Uterus (tissue), 3 donors: ENCODE measurements at regions not wholly inside any gene's neighbourhood (a gene's known extent, or its start where the extent isn't known, plus 50 kb on each side); places are given as distances from the start of the nearest gene placed in this dataset.
"Not testable (repeated sequence)": the region's sequence is repeated elsewhere in the genome, so short reads cannot be mapped to it uniquely, and the experiment has no call there.

ENCODE experiments used
- DNase-seq, 2 donors: peaks; one replicate each; pipeline ENCODE4 v3.0.0-alpha.2; 2019 to 2020
- H3K27ac ChIP-seq, 2 donors: fragments of 200-600 bp; sonication (generic); 1 replicate in 1 of 2; 2 replicates in 1 of 2; pipeline ENCODE4 v1.5.1; 2016 to 2018
- H3K27me3 ChIP-seq, 2 donors: fragments of 200-600 bp; sonication (generic); one replicate each; pipeline ENCODE4 v1.5.1; 2018 to 2019; ENCODE audit warnings: control low read depth in 1 of 2
- H3K36me3 ChIP-seq, 2 donors: fragments of 200-600 bp; sonication (generic); one replicate each; pipeline ENCODE4 v1.5.1; 2019; ENCODE audit warnings: control low read depth in 1 of 2
- H3K4me1 ChIP-seq, 2 donors: fragments of 200-600 bp; sonication (generic); one replicate each; pipeline ENCODE4 v1.5.1; 2018 to 2019; ENCODE audit warnings: control low read depth in 1 of 2
- H3K4me3 ChIP-seq, 2 donors: fragments of 200-600 bp; sonication (generic); 1 replicate in 1 of 2; 2 replicates in 1 of 2; pipeline ENCODE4 v1.5.1; 2018 to 2019; ENCODE audit warnings: mild to moderate bottlenecking in 1 of 2
- H3K9me3 ChIP-seq, 2 donors: fragments of 200-600 bp; sonication (generic); one replicate each; pipeline ENCODE4 v1.5.1; 2019; ENCODE audit warnings: control low read depth in 1 of 2
- POLR2A ChIP-seq, 2 donors: fragments of 450-650 bp; IDR thresholded peaks; one replicate each; pipeline ENCODE4 v1.6.1; 2016; ENCODE audit warnings: antibody characterized with exemption in 2 of 2, mild to moderate bottlenecking in 1 of 2, moderate library complexity in 1 of 2
- intact Hi-C: fragments of 100-400 bp; cut with DNase I; formaldehyde crosslinking; loops from one replicate; pipeline ENCODE4 v1.15.1; 2023; ENCODE audit warnings: low total_unique reads
- TF ChIP-seq, protein P1 (sequence below), 4 experiments: fragments of 200-600 bp in 2 of 4; fragments of 450-650 bp in 2 of 4; sonication (generic) in 2 of 4; IDR thresholded peaks; one replicate each; pipeline ENCODE4 v1.5.1; 2016 to 2019; ENCODE audit warnings: antibody characterized with exemption in 4 of 4, mild to moderate bottlenecking in 2 of 4, moderate library complexity in 1 of 4
- donor health status: DM: yes; HTN: yes; CAD: no.

DNA sequence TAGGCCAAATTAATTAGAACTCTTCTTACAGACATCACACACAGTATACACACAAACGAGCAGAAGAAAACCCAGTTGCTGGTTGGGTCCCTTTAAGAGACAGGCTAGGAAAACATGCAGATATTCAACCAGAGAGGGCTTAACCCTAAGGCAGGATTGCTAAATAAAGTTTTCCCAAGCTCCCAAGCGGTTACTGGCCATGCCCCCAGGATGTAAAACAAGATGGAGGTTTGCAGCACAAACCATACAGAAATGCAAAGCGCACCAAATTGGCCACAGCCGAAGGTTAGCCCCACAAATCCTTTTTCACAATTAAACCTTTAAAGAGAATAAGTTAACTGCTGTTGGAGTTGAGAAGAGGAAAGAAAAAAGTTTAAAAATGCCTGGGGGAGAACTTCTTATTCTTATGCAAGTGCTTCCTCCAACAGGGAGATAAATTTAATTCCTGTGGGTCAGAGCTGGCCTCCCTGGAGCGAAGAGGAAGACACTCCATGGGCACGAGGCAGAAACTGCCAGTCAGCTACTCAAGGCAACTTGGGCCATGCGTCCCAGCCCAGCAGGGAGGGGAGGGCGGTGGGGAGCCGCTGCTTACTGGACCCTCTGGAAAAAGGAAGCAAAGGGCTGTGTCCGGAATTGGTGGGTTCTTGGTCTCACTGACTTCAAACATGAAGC, 167.6 kb upstream of the ARSJ start:
- no peak for DNase-seq
- H3K9me3 ChIP-seq = no peaks in the 10 kb centered on the region
- no peaks in the 10 kb centered on the region for H3K27me3 ChIP-seq
- no peaks in the 10 kb centered on the region for H3K4me1 ChIP-seq
- no peak overlapping the region for H3K27ac ChIP-seq
- H3K4me3 ChIP-seq = no peak overlapping the region
- no peak for TF ChIP-seq POLR2A (IDR thresholded peaks at IDR 0.05)
- TF ChIP-seq, protein P1, sequence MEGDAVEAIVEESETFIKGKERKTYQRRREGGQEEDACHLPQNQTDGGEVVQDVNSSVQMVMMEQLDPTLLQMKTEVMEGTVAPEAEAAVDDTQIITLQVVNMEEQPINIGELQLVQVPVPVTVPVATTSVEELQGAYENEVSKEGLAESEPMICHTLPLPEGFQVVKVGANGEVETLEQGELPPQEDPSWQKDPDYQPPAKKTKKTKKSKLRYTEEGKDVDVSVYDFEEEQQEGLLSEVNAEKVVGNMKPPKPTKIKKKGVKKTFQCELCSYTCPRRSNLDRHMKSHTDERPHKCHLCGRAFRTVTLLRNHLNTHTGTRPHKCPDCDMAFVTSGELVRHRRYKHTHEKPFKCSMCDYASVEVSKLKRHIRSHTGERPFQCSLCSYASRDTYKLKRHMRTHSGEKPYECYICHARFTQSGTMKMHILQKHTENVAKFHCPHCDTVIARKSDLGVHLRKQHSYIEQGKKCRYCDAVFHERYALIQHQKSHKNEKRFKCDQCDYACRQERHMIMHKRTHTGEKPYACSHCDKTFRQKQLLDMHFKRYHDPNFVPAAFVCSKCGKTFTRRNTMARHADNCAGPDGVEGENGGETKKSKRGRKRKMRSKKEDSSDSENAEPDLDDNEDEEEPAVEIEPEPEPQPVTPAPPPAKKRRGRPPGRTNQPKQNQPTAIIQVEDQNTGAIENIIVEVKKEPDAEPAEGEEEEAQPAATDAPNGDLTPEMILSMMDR (IDR thresholded peaks at IDR 0.05) = no peak
- no peaks in the 10 kb centered on the region for H3K36me3 ChIP-seq
- intact Hi-C loops = no loop called here

- H3K27ac ChIP-seq, H3K4me3 ChIP-seq, H3K4me1 ChIP-seq, H3K27me3 ChIP-seq, DNase-seq, H3K36me3 ChIP-seq, H3K9me3 ChIP-seq, intact Hi-C loops: not testable (repeated sequence)
Observed at GRCh38 chr4:114147619-114148208, 168.3 kb upstream of the ARSJ start.

- DNase-seq, H3K4me3 ChIP-seq, H3K27me3 ChIP-seq, H3K27ac ChIP-seq, H3K9me3 ChIP-seq, intact Hi-C loops, H3K4me1 ChIP-seq, H3K36me3 ChIP-seq: not testable (repeated sequence)
Observed at GRCh38 chr4:114148372-114149070, 169.1 kb upstream of the ARSJ start.

DNA sequence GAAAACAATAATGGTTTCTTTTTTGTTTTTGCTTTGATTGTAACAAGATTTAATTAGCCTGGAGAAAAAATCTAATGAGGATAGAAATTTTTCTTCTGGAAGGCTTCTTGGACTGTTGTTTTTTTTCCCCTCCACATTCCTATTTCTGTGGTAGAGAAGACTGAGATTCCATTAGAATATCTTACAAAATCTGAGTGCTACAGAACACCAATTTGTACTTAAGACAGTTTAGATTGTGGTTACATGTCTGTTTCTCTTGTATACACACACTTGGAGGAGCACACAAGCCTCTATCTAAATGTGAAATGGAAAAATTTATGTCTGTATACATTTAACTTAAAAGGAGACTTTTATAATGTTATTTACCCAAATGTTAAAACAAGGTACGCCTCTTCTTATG, 176.9 kb upstream of the ARSJ start:
- TF ChIP-seq, protein P1 (IDR thresholded peaks at IDR 0.05) = no peak
- no peak for TF ChIP-seq POLR2A (IDR thresholded peaks at IDR 0.05)
- Histone ChIP-seq H3K27me3 (no peaks in the 10 kb centered on the region), H3K36me3 (no peaks in the 10 kb centered on the region), H3K9me3 (no peaks in the 10 kb centered on the region), H3K4me3 (no peak overlapping the region), H3K27ac (no peak overlapping the region), H3K4me1 (no peaks in the 10 kb centered on the region)
- intact Hi-C loops = no loop called here
- DNase-seq = no peak

GRCh38 chr4:114161809-114162208, 182.4 kb upstream of the ARSJ start:
- Histone ChIP-seq H3K4me1 (no peaks in the 10 kb centered on the region), H3K9me3 (no peaks in the 10 kb centered on the region), H3K36me3 (no peaks in the 10 kb centered on the region), H3K27ac (no peak overlapping the region), H3K27me3 (no peaks in the 10 kb centered on the region), H3K4me3 (no peak overlapping the region)
- DNase-seq = no peak
- intact Hi-C loops = no loop called here
- TF ChIP-seq, protein P1 (IDR thresholded peaks at IDR 0.05) = no peak
- no peak for TF ChIP-seq POLR2A (IDR thresholded peaks at IDR 0.05)

- no peak overlapping the region for H3K27ac ChIP-seq
- no peaks in the 10 kb centered on the region for H3K27me3 ChIP-seq
- H3K9me3 ChIP-seq = no peaks in the 10 kb centered on the region
- TF ChIP-seq POLR2A (IDR thresholded peaks at IDR 0.05) = no peak
- TF ChIP-seq, protein P1 (IDR thresholded peaks at IDR 0.05) = no peak
- intact Hi-C loops = no loop called here
- no peaks in the 10 kb centered on the region for H3K36me3 ChIP-seq
- H3K4me3 ChIP-seq = no peak overlapping the region
- no peaks in the 10 kb centered on the region for H3K4me1 ChIP-seq
- DNase-seq = no peak
Observed at GRCh38 chr4:114163051-114163450, 183.6 kb upstream of the ARSJ start.
